Thyroid gland (tissue), 4 donors: ENCODE measurements at regions not wholly inside any gene's neighbourhood (a gene's known extent, or its start where the extent isn't known, plus 50 kb on each side); places are given as distances from the start of the nearest gene placed in this dataset.

Experiments used
- CTCF ChIP-seq, 6 experiments: fragments of 200-600 bp in 3 of 6; fragments of 450-650 bp in 3 of 6; sonication (generic) in 3 of 6; IDR thresholded peaks; one replicate each; pipeline ENCODE4 v1.5.1; 2016 to 2019; ENCODE audit warnings: antibody characterized with exemption in 6 of 6, mild to moderate bottlenecking in 2 of 6, inconsistent platforms in 1 of 6, moderate library complexity in 1 of 6
- POLR2A ChIP-seq, 2 donors: fragments of 450-650 bp; IDR thresholded peaks; one replicate each; pipeline ENCODE4 v1.6.1; 2017; ENCODE audit warnings: antibody characterized with exemption in 2 of 2, mild to moderate bottlenecking in 2 of 2, moderate library complexity in 1 of 2

- no peak for TF ChIP-seq POLR2A (IDR thresholded peaks at IDR 0.05)
- no peak for TF ChIP-seq CTCF (IDR thresholded peaks at IDR 0.05)
Measured at GRCh38 chr9:1929722-1930244, 85.4 kb upstream of the SMARCA2 start.
